ENCODE measurements at regions not wholly inside any gene's neighbourhood (a gene's known extent, or its start where the extent isn't known, plus 50 kb on each side); places are given as distances from the start of the nearest gene placed in this dataset.

- peaks cover 0 to 2% (median 0%) of the 10 kb centered on the region in 3 donors for H3K27me3 Mint-ChIP-seq (ENCODE audit: low read depth in 3 of 3)
- Histone ChIP-seq H3K9me3 (replicated peaks in 1 of 2; ENCODE audit: control insufficient read depth in 1 of 2, insufficient read depth in 1 of 2, low read length in 2 of 2) (no peaks in the 10 kb centered on the region), H3K27me3 (ENCODE audit: control insufficient read depth in 2 of 2, insufficient read depth in 2 of 2, low read length in 2 of 2) (no peaks in the 10 kb centered on the region), H3K4me1 (ENCODE audit: control insufficient read depth in 1 of 2, insufficient read depth in 2 of 2, low read length in 2 of 2) (no peaks in the 10 kb centered on the region), H3K79me2 (ENCODE audit: insufficient read depth, low read length) (no peaks in the 10 kb centered on the region), H3K9ac (ENCODE audit: insufficient read depth, low read length, poor library complexity, severe bottlenecking) (no peak overlapping the region), H3K4me3 (replicated peaks in 1 of 3; ENCODE audit: low read depth in 2 of 3, low read length in 3 of 3) (no peak overlapping the region), H3K27ac (ENCODE audit: low read depth in 1 of 2, low read length in 2 of 2) (no peak overlapping the region), H2AFZ (ENCODE audit: insufficient read depth, low read depth, low read length, poor library complexity, severe bottlenecking) (no peak overlapping the region), H3K36me3 (replicated peaks in 1 of 2; ENCODE audit: control insufficient read depth in 1 of 2, insufficient read depth in 2 of 2, low read length in 2 of 2) (no peaks in the 10 kb centered on the region), H3K4me2 (replicated peaks; ENCODE audit: extremely low read depth, low read length, poor library complexity, severe bottlenecking) (no peak overlapping the region), H4K20me1 (ENCODE audit: insufficient read depth, low read length) (no peaks in the 10 kb centered on the region)
- DNase-seq = no peak
- H3K9me3 Mint-ChIP-seq = peaks cover 0 to 2% (median 0%) of the 10 kb centered on the region in 7 donors
- intact Hi-C loops (cut with micrococcal nuclease) = no loop called here
- 95% methylated on average over 2 of the region's 5 CpGs for WGBS (ENCODE audit: insufficient coverage)
- no peak for TF ChIP-seq CTCF (IDR thresholded peaks at IDR 0.05)
- no peak overlapping the region for H3K4me3 Mint-ChIP-seq
- H3K27ac Mint-ChIP-seq = no peak overlapping the region
- no peaks in the 10 kb centered on the region for H3K36me3 Mint-ChIP-seq
- H3K4me1 Mint-ChIP-seq = no peaks in the 10 kb centered on the region
These were observed 469.5 kb upstream of the FAM241A start for GRCh38 chr4:111675746-111676145.

DNA sequence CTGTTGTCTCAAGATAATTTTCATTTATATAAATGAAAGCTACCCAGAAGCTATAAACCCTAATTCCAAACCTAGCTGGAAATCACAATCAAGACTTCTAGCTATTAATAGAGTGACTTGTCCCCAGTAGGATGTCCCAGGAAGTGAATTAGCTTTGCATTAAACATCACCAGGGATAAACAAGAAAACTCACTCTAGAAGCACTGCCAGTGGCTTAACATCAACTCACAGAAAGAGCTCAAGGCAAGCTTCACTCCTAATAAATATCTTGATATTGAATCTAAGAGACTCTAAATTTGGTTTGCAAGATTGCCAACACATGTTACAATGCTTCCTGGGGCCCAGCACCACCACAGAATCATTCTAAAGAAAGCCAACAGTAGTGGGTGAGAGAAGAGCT, 468.7 kb upstream of the FAM241A start:
- no peaks in the 10 kb centered on the region for H3K9me3 ChIP-seq (replicated peaks in 1 of 2; ENCODE audit: control insufficient read depth in 1 of 2, insufficient read depth in 1 of 2, low read length in 2 of 2)
- Mint-ChIP-seq H3K36me3 (no peaks in the 10 kb centered on the region), H3K27ac (no peak overlapping the region), H3K4me1 (no peaks in the 10 kb centered on the region), H3K27me3 (ENCODE audit: low read depth in 3 of 3) (peaks cover 0 to 2% (median 0%) of the 10 kb centered on the region in 3 donors), H3K9me3 (peaks cover 0 to 2% (median 0%) of the 10 kb centered on the region in 7 donors), H3K4me3 (no peak overlapping the region)
- no peak overlapping the region for H2AFZ ChIP-seq (ENCODE audit: insufficient read depth, low read depth, low read length, poor library complexity, severe bottlenecking)
- H3K27ac ChIP-seq (ENCODE audit: low read depth in 1 of 2, low read length in 2 of 2) = no peak overlapping the region
- H3K79me2 ChIP-seq (ENCODE audit: insufficient read depth, low read length) = no peaks in the 10 kb centered on the region
- H3K4me3 ChIP-seq (replicated peaks in 1 of 3; ENCODE audit: low read depth in 2 of 3, low read length in 3 of 3) = no peak overlapping the region
- H4K20me1 ChIP-seq (ENCODE audit: insufficient read depth, low read length) = no peaks in the 10 kb centered on the region
- no peak overlapping the region for H3K4me2 ChIP-seq (replicated peaks; ENCODE audit: extremely low read depth, low read length, poor library complexity, severe bottlenecking)
- no peaks in the 10 kb centered on the region for H3K27me3 ChIP-seq (ENCODE audit: control insufficient read depth in 2 of 2, insufficient read depth in 2 of 2, low read length in 2 of 2)
- intact Hi-C loops (cut with micrococcal nuclease) = no loop called here
- H3K4me1 ChIP-seq (ENCODE audit: control insufficient read depth in 1 of 2, insufficient read depth in 2 of 2, low read length in 2 of 2) = no peaks in the 10 kb centered on the region
- no peak for DNase-seq
- no peaks in the 10 kb centered on the region for H3K36me3 ChIP-seq (replicated peaks in 1 of 2; ENCODE audit: control insufficient read depth in 1 of 2, insufficient read depth in 2 of 2, low read length in 2 of 2)
- TF ChIP-seq CTCF (IDR thresholded peaks at IDR 0.05) = no peak
- no peak overlapping the region for H3K9ac ChIP-seq (ENCODE audit: insufficient read depth, low read length, poor library complexity, severe bottlenecking)

Data from CD14-positive monocyte (primary cell).